OCI-LY1 (cell line): ENCODE measurements at regions not wholly inside any gene's neighbourhood (a gene's known extent, or its start where the extent isn't known, plus 50 kb on each side); places are given as distances from the start of the nearest gene placed in this dataset.

ENCODE experiments used
- H2AFZ ChIP-seq: fragments of 200-600 bp; sonication (generic), shearing (Covaris generic); 2 replicates; pipeline ENCODE4 v1.6.0; 2014; ENCODE audit warnings: antibody characterized with exemption, mild to moderate bottlenecking, low read length
- H3F3A ChIP-seq: fragments of 200-600 bp; sonication (generic), shearing (Covaris generic); 2 replicates; pipeline ENCODE4 v1.6.0; 2014; ENCODE audit warnings: mild to moderate bottlenecking, antibody characterized with exemption, low read length, moderate library complexity; ENCODE audit not compliant: insufficient read depth
- H3K27ac ChIP-seq: fragments of 200-600 bp; sonication (generic); 2 replicates; pipeline ENCODE4 v1.5.1; 2014; ENCODE audit warnings: low read length, mixed run types, mild to moderate bottlenecking, low read depth; ENCODE audit not compliant: poor library complexity, severe bottlenecking
- H3K27me3 ChIP-seq: fragments of 200-600 bp; sonication (generic); 2 replicates; pipeline ENCODE4 v1.6.0; 2014; ENCODE audit warnings: antibody characterized with exemption, mild to moderate bottlenecking, low read length, moderate library complexity; ENCODE audit not compliant: insufficient read depth
- H3K36me3 ChIP-seq: fragments of 200-600 bp; sonication (generic); 2 replicates; pipeline ENCODE4 v1.6.1; 2014; ENCODE audit warnings: mild to moderate bottlenecking, antibody characterized with exemption, low read length, moderate library complexity, mixed read lengths; ENCODE audit not compliant: insufficient read depth
- H3K4me1 ChIP-seq: fragments of 200-600 bp; sonication (generic); 2 replicates; pipeline ENCODE4 v1.5.1; 2014; ENCODE audit warnings: mild to moderate bottlenecking, low read length, moderate library complexity; ENCODE audit not compliant: insufficient read depth, severe bottlenecking
- H3K4me2 ChIP-seq: fragments of 200-600 bp; sonication (generic), shearing (Covaris generic); 2 replicates; pipeline ENCODE4 v1.6.1; 2014; ENCODE audit warnings: low read length
- H3K4me3 ChIP-seq: fragments of 200-600 bp; sonication (generic); 2 replicates; pipeline ENCODE4 v1.5.1; 2014; ENCODE audit warnings: low read length, low read depth, mild to moderate bottlenecking, mixed read lengths; ENCODE audit not compliant: poor library complexity, severe bottlenecking
- H3K79me2 ChIP-seq: fragments of 200-600 bp; shearing (Covaris generic); 2 replicates; pipeline ENCODE4 v1.6.1; 2016; ENCODE audit warnings: mixed run types, low read length, mixed read lengths; ENCODE audit not compliant: insufficient read depth
- H3K9ac ChIP-seq: fragments of 200-600 bp; sonication (generic), shearing (Covaris generic); 2 replicates; pipeline ENCODE4 v1.6.1; 2014; ENCODE audit warnings: mild to moderate bottlenecking, low read length, mixed read lengths
- H3K9me2 ChIP-seq: fragments of 200-600 bp; sonication (generic), shearing (Covaris generic); 2 replicates; pipeline ENCODE4 v1.6.1; 2014; ENCODE audit warnings: low read depth, mild to moderate bottlenecking, low read length, mixed read lengths
- H3K9me3 ChIP-seq: fragments of 200-600 bp; shearing (Covaris generic); 2 replicates; pipeline ENCODE4 v1.6.1; 2014; ENCODE audit warnings: low read length, mixed read lengths
- H4K20me1 ChIP-seq: fragments of 200-600 bp; sonication (generic), shearing (Covaris generic); 2 replicates; pipeline ENCODE4 v1.6.0; 2016; ENCODE audit warnings: mild to moderate bottlenecking, low read length; ENCODE audit not compliant: insufficient read depth
- EZH2 ChIP-seq: fragments of 200-600 bp; sonication (generic), shearing (Covaris generic); IDR thresholded peaks from 2 replicates; pipeline ENCODE4 v1.8.0; 2017; ENCODE audit warnings: borderline replicate concordance, mixed run types, mild to moderate bottlenecking, antibody characterized with exemption, low read length, moderate library complexity, mixed read lengths
- TF ChIP-seq, protein P1 (sequence below): fragments of 200-600 bp; sonication (generic), shearing (Covaris generic); IDR thresholded peaks from 2 replicates; pipeline ENCODE4 v1.5.1; 2017; ENCODE audit warnings: mild to moderate bottlenecking, antibody characterized with exemption, low read length, moderate library complexity, mixed read lengths

DNA sequence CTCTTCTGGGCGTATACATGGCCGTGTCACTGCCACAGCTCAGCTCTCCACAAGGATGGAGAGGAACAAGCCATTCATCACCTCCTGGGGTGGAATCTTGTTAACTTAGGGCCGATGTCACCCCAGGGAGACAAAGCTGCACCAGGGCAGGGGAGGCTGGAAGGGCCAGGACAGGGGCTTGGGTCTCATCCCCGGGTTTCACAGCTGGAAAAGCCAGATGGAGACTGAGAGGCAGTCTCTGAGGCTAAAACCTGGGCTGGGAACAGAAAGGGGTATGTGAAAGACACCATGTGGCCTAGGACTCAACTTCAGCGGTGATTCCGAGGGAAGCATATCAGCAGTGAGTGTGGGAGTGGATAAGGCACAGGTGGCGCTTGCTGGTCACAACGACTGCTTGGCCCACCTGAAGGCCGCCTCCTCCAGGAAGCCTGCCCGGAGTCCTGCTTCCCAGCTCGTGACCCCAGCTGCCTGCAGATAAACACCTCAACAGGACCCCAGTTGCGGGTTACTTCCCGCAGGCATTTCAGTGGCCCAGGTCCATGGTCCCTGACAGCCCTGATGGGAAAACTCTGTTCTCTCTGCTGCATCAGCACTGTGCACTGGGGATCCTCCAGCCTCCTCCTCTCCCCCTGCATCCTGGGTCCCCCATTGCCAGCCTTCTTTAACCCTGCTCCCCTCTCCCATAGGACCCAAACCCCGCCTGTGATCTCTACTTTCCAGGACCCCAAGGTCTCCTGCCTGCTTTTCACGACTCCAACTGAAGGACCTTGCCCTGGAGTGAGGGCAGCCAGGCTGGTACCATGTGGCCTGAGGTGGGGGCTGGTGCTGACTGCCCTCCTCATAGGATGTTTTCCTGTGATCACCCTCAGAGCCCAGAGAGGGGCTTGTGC lies 51.7 kb upstream of the FCN1 start:
- Histone ChIP-seq H3K4me3 (no peak overlapping the region), H3F3A (no peaks in the 10 kb centered on the region), H3K36me3 (no peaks in the 10 kb centered on the region), H2AFZ (no peak overlapping the region), H3K4me1 (no peaks in the 10 kb centered on the region), H3K79me2 (no peaks in the 10 kb centered on the region), H4K20me1 (no peaks in the 10 kb centered on the region), H3K4me2 (no peak overlapping the region), H3K9me2 (no peaks in the 10 kb centered on the region), H3K27ac (no peak overlapping the region), H3K9ac (no peak overlapping the region), H3K27me3 (peaks cover 12% of the 10 kb centered on the region; the same call in 1 of the 2 replicates), H3K9me3 (no peaks in the 10 kb centered on the region)
- TF ChIP-seq, protein P1, sequence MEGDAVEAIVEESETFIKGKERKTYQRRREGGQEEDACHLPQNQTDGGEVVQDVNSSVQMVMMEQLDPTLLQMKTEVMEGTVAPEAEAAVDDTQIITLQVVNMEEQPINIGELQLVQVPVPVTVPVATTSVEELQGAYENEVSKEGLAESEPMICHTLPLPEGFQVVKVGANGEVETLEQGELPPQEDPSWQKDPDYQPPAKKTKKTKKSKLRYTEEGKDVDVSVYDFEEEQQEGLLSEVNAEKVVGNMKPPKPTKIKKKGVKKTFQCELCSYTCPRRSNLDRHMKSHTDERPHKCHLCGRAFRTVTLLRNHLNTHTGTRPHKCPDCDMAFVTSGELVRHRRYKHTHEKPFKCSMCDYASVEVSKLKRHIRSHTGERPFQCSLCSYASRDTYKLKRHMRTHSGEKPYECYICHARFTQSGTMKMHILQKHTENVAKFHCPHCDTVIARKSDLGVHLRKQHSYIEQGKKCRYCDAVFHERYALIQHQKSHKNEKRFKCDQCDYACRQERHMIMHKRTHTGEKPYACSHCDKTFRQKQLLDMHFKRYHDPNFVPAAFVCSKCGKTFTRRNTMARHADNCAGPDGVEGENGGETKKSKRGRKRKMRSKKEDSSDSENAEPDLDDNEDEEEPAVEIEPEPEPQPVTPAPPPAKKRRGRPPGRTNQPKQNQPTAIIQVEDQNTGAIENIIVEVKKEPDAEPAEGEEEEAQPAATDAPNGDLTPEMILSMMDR = no peak
- TF ChIP-seq EZH2 = no peak

GRCh38 chr9:134970198-134970597 lies 52.5 kb upstream of the FCN1 start:
- H3K9ac ChIP-seq = no peak overlapping the region
- peaks cover 12% of the 10 kb centered on the region; the same call in 1 of the 2 replicates for H3K27me3 ChIP-seq
- no peaks in the 10 kb centered on the region for H3K36me3 ChIP-seq
- no peaks in the 10 kb centered on the region for H3F3A ChIP-seq
- H3K27ac ChIP-seq = no peak overlapping the region
- H3K79me2 ChIP-seq = no peaks in the 10 kb centered on the region
- no peaks in the 10 kb centered on the region for H3K9me2 ChIP-seq
- no peak overlapping the region for H2AFZ ChIP-seq
- H3K4me2 ChIP-seq = no peak overlapping the region
- TF ChIP-seq, protein P1 = no peak
- TF ChIP-seq EZH2 = no peak
- no peaks in the 10 kb centered on the region for H3K9me3 ChIP-seq
- no peaks in the 10 kb centered on the region for H3K4me1 ChIP-seq
- H3K4me3 ChIP-seq = no peak overlapping the region
- no peaks in the 10 kb centered on the region for H4K20me1 ChIP-seq

- Histone ChIP-seq H3K36me3 (no peaks in the 10 kb centered on the region), H3K9ac (no peak overlapping the region), H4K20me1 (no peaks in the 10 kb centered on the region), H2AFZ (no peak overlapping the region), H3K4me2 (no peak overlapping the region), H3K79me2 (no peaks in the 10 kb centered on the region), H3K4me3 (no peak overlapping the region), H3F3A (no peaks in the 10 kb centered on the region), H3K4me1 (no peaks in the 10 kb centered on the region), H3K27me3 (peaks cover 12% of the 10 kb centered on the region; the same call in 1 of the 2 replicates), H3K9me3 (no peaks in the 10 kb centered on the region), H3K27ac (no peak overlapping the region), H3K9me2 (no peaks in the 10 kb centered on the region)
- TF ChIP-seq, protein P1 = no peak
- no peak for TF ChIP-seq EZH2
Measured at GRCh38 chr9:134970719-134971118, 53.0 kb upstream of the FCN1 start.
